SU-DHL-6 (cell line): ENCODE measurements at regions not wholly inside any gene's neighbourhood (a gene's known extent, or its start where the extent isn't known, plus 50 kb on each side); places are given as distances from the start of the nearest gene placed in this dataset.

Experiments
- H2AFZ ChIP-seq: fragments of 200-600 bp; sonication (generic); 2 replicates; pipeline ENCODE4 v1.6.1; 2014; ENCODE audit warnings: low read depth, mild to moderate bottlenecking, moderate library complexity, mixed read lengths, antibody characterized with exemption, low read length; ENCODE audit not compliant: severe bottlenecking
- H3F3A ChIP-seq: fragments of 200-600 bp; shearing (Covaris generic); 2 replicates; pipeline ENCODE4 v1.6.0; 2016; ENCODE audit warnings: antibody characterized with exemption, mild to moderate bottlenecking; ENCODE audit not compliant: insufficient read depth
- H3K27ac ChIP-seq: fragments of 200-600 bp; sonication (generic); 2 replicates; pipeline ENCODE4 v1.5.1; 2016; ENCODE audit warnings: low read depth, mild to moderate bottlenecking, low read length, moderate library complexity, mixed read lengths
- H3K27me3 ChIP-seq: fragments of 200-600 bp; sonication (generic), shearing (Covaris generic); 2 replicates; pipeline ENCODE4 v1.6.0; 2014; ENCODE audit warnings: mild to moderate bottlenecking, low read length
- H3K36me3 ChIP-seq: fragments of 200-600 bp; sonication (generic); 2 replicates; pipeline ENCODE4 v1.6.1; 2014; ENCODE audit warnings: mild to moderate bottlenecking, low read length, mixed read lengths
- H3K4me2 ChIP-seq: fragments of 300-600, 200-600 bp; shearing (Covaris generic), sonication (generic); 2 replicates; pipeline ENCODE4 v1.6.0; 2014; ENCODE audit warnings: low read length, low read depth, mild to moderate bottlenecking; ENCODE audit not compliant: poor library complexity, severe bottlenecking
- H3K4me3 ChIP-seq: fragments of 200-600 bp; sonication (generic); 2 replicates; pipeline ENCODE4 v1.5.1; 2014; ENCODE audit warnings: antibody characterized with exemption, low read length, mild to moderate bottlenecking, mixed read lengths; ENCODE audit not compliant: insufficient read depth, poor library complexity, severe bottlenecking
- H3K79me2 ChIP-seq: fragments of 200-600 bp; sonication (generic); 2 replicates; pipeline ENCODE4 v1.6.1; 2014; ENCODE audit warnings: mild to moderate bottlenecking, low read length, moderate library complexity; ENCODE audit not compliant: insufficient read depth
- H3K9ac ChIP-seq: fragments of 200-600 bp; sonication (generic); 2 replicates; pipeline ENCODE4 v1.7.0; 2014; ENCODE audit warnings: mild to moderate bottlenecking, low read length
- H3K9me2 ChIP-seq: fragments of 200-600 bp; sonication (generic); replicated peaks from 2 replicates; pipeline ENCODE4 v1.6.1; 2014; ENCODE audit warnings: low read length; ENCODE audit not compliant: insufficient read depth
- H3K9me3 ChIP-seq: fragments of 200-600 bp; sonication (generic); 2 replicates; pipeline ENCODE4 v1.6.1; 2014; ENCODE audit warnings: low read length, mixed read lengths; ENCODE audit not compliant: insufficient read depth
- H4K20me1 ChIP-seq: fragments of 200-600 bp; sonication (generic); 2 replicates; pipeline ENCODE4 v1.6.1; 2014; ENCODE audit warnings: low read depth, mild to moderate bottlenecking, antibody characterized with exemption, low read length, moderate library complexity, mixed read lengths
- CTCF ChIP-seq: fragments of 200-600 bp; sonication (generic); IDR thresholded peaks from one replicate; pipeline ENCODE4 v1.5.1; 2017; ENCODE audit warnings: antibody characterized with exemption, mild to moderate bottlenecking, low read length, moderate library complexity; ENCODE audit not compliant: insufficient read depth, poor library complexity, severe bottlenecking
- EZH2phosphoT487 ChIP-seq: fragments of 200-600 bp; sonication (generic), shearing (Covaris generic); conservative IDR thresholded peaks from 2 replicates; pipeline ENCODE4 v1.6.1; 2018; ENCODE audit warnings: mild to moderate bottlenecking, antibody characterized with exemption, low read length, moderate library complexity, mixed read lengths

GRCh38 chr12:131372706-131373195 lies 338.1 kb upstream of the SFSWAP start:
- no peaks in the 10 kb centered on the region for H3K27me3 ChIP-seq
- no peak overlapping the region for H3K4me2 ChIP-seq
- H3K27ac ChIP-seq, result no peak overlapping the region
- H3K79me2 ChIP-seq, result no peaks in the 10 kb centered on the region
- no peak overlapping the region for H2AFZ ChIP-seq
- H3K9me3 ChIP-seq, result no peaks in the 10 kb centered on the region
- no peaks in the 10 kb centered on the region for H3F3A ChIP-seq
- no peaks in the 10 kb centered on the region for H4K20me1 ChIP-seq
- no peak overlapping the region for H3K9ac ChIP-seq
- no peaks in the 10 kb centered on the region for H3K9me2 ChIP-seq
- H3K36me3 ChIP-seq, result no peaks in the 10 kb centered on the region
- no peak for TF ChIP-seq CTCF
- TF ChIP-seq EZH2phosphoT487, result no peak
- no peak overlapping the region for H3K4me3 ChIP-seq

- Histone ChIP-seq H2AFZ (no peak overlapping the region), H3K4me3 (no peak overlapping the region), H3K9me3 (no peaks in the 10 kb centered on the region), H3K27me3 (no peaks in the 10 kb centered on the region), H3K9ac (no peak overlapping the region), H3K36me3 (no peaks in the 10 kb centered on the region), H3K4me2 (no peak overlapping the region), H4K20me1 (no peaks in the 10 kb centered on the region), H3F3A (no peaks in the 10 kb centered on the region), H3K79me2 (no peaks in the 10 kb centered on the region), H3K9me2 (no peaks in the 10 kb centered on the region), H3K27ac (no peak overlapping the region)
- TF ChIP-seq EZH2phosphoT487 (no peak), CTCF (no peak)
These were observed 335.5 kb upstream of the SFSWAP start for GRCh38 chr12:131375261-131375971.

- no peak for TF ChIP-seq EZH2phosphoT487
- no peak for TF ChIP-seq CTCF
- Histone ChIP-seq H3K36me3 (no peaks in the 10 kb centered on the region), H3K27me3 (no peaks in the 10 kb centered on the region), H3K9me2 (no peaks in the 10 kb centered on the region), H3K27ac (no peak overlapping the region), H2AFZ (no peak overlapping the region), H4K20me1 (no peaks in the 10 kb centered on the region), H3K9me3 (no peaks in the 10 kb centered on the region), H3K4me3 (no peak overlapping the region), H3K9ac (no peak overlapping the region), H3F3A (no peaks in the 10 kb centered on the region), H3K79me2 (no peaks in the 10 kb centered on the region), H3K4me2 (no peak overlapping the region)
These were observed 334.9 kb upstream of the SFSWAP start for GRCh38 chr12:131375972-131376345.
